ENCODE measurements at regions not wholly inside any gene's neighbourhood (a gene's known extent, or its start where the extent isn't known, plus 50 kb on each side); places are given as distances from the start of the nearest gene placed in this dataset.

DNA sequence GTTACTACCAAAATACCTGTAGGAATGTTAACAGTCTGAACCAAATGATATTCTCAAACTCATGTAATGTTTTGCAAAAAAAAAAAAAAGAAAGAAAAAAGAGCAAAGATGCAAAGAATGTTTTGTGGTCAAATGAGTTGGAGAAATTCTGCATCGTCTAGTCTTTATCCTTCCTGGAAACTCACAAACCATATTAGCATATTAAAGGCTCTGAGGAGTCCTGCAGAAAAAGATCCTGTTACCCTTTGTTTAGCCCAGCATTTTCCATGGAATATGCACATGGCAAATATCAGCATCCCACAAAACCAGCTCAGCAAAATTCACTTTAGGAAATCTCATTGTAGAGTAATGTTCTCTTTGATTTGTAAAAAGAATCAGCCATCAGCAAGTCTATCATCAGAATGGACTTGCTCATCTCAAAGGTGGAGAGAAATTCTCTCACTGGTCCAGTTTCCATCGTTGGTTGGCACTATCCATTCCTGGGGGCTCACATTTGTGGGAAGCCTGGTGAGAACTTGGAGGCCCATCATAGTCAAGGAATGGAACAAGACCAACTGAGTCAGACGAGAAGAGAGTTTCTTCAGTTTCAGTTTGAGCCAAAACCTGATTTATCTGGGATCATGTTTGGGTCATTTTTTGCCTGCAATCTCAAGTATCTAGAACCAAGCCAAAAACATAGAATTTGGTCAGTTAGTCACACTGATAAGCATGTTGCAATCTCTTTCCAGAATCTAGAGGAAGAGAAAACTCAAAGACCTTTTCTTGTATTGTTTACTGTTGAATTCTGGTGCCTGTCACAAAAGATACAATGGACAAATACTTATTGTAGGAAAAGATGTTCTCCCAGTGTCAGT, 129.8 kb downstream of the TBX5 start:
- Histone ChIP-seq H3K4me2 (ENCODE audit: insufficient read depth, low read length) (no peak overlapping the region), H3K27ac (ENCODE audit: insufficient read depth, low read depth, low read length) (no peak overlapping the region), H3K79me2 (ENCODE audit: control insufficient read depth, insufficient read depth, low read length) (no peaks in the 10 kb centered on the region), H4K20me1 (replicated peaks; ENCODE audit: control insufficient read depth, extremely low read depth, insufficient read depth, low read length) (no peaks in the 10 kb centered on the region), H2AFZ (ENCODE audit: low read depth, low read length) (no peak overlapping the region), H3K9ac (replicated peaks; ENCODE audit: extremely low read depth, insufficient read depth, low read length) (no peak overlapping the region), H3K27me3 (ENCODE audit: control insufficient read depth in 2 of 2, insufficient read depth in 2 of 2, low read length in 2 of 2) (no peaks in the 10 kb centered on the region), H3K4me3 (replicated peaks in 1 of 3; ENCODE audit: insufficient read depth in 1 of 3, low read depth in 1 of 3, low read length in 3 of 3) (no peak overlapping the region), H3K9me1 (replicated peaks; ENCODE audit: control insufficient read depth, extremely low read depth, insufficient read depth, low read length) (no peaks in the 10 kb centered on the region), H3K9me3 (replicated peaks; ENCODE audit: control insufficient read depth, insufficient read depth, low read length) (no peaks in the 10 kb centered on the region), H3K36me3 (ENCODE audit: control insufficient read depth in 2 of 2, extremely low read depth in 1 of 2, insufficient read depth in 2 of 2, low read length in 2 of 2) (no peaks in the 10 kb centered on the region), H3K4me1 (ENCODE audit: control insufficient read depth, extremely low read depth, insufficient read depth, low read length) (no peaks in the 10 kb centered on the region)
- no peak for TF ChIP-seq MYC (IDR thresholded peaks at IDR 0.05; ENCODE audit: low read depth, low read length)
- TF ChIP-seq POLR2AphosphoS5 (IDR thresholded peaks at IDR 0.05; ENCODE audit: insufficient read depth, low read depth, low read length), result no peak
- TF ChIP-seq EZH2 (IDR thresholded peaks at IDR 0.05; ENCODE audit: borderline replicate concordance, low read depth, low read length, severe bottlenecking), result no peak
- TF ChIP-seq GATA2 (IDR thresholded peaks at IDR 0.05; ENCODE audit: insufficient read depth, insufficient read length, low read depth, low read length), result no peak
- no peak for TF ChIP-seq JUN (IDR thresholded peaks at IDR 0.05; ENCODE audit: borderline replicate concordance, insufficient read depth, insufficient read length, low read depth)
- TF ChIP-seq POLR2A (IDR thresholded peaks at IDR 0.05; ENCODE audit: low read depth, low read length), result no peak
- DNase-seq (ENCODE audit: low read depth, low spot score) (no peak), FAIRE-seq (no peak)
- ChIA-PET POLR2A (no interaction called here), CTCF (no interaction called here)
- intact Hi-C loops (cut with micrococcal nuclease), result no loop called here
- dilution Hi-C loops (cut with MboI; ENCODE audit: extremely low pct_ligation_motif_present, low sequenced_read_pairs), result no loop called here
- BruUV-seq (replicated peaks), result no TSS peak

DNA sequence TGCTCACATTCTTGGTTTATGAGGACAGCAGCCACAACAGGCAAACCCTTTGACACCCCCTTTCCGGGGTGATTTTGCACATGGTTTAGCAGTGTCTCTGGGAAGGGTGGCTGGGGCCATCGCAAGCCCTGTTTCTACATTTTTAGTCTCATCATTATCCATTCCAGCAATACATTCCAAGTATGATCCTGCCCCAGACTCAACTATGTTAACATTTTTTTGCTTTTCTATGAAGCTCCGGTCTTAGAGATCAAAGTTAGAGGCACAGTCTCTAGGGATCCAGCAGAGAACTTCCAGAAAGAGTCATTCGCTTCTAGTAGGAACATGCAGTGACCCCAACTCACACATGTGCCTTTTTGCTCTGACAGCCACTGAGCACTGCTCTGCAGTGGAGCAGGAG, 130.9 kb downstream of the TBX5 start:
- Histone ChIP-seq H3K9me1 (replicated peaks; ENCODE audit: control insufficient read depth, extremely low read depth, insufficient read depth, low read length) (no peaks in the 10 kb centered on the region), H3K4me3 (replicated peaks in 1 of 3; ENCODE audit: insufficient read depth in 1 of 3, low read depth in 1 of 3, low read length in 3 of 3) (no peak overlapping the region), H3K79me2 (ENCODE audit: control insufficient read depth, insufficient read depth, low read length) (no peaks in the 10 kb centered on the region), H3K9ac (replicated peaks; ENCODE audit: extremely low read depth, insufficient read depth, low read length) (no peak overlapping the region), H3K27ac (ENCODE audit: insufficient read depth, low read depth, low read length) (no peak overlapping the region), H3K4me1 (ENCODE audit: control insufficient read depth, extremely low read depth, insufficient read depth, low read length) (no peaks in the 10 kb centered on the region), H2AFZ (ENCODE audit: low read depth, low read length) (no peak overlapping the region), H3K4me2 (ENCODE audit: insufficient read depth, low read length) (no peak overlapping the region), H3K36me3 (ENCODE audit: control insufficient read depth in 2 of 2, extremely low read depth in 1 of 2, insufficient read depth in 2 of 2, low read length in 2 of 2) (no peaks in the 10 kb centered on the region), H3K9me3 (replicated peaks; ENCODE audit: control insufficient read depth, insufficient read depth, low read length) (no peaks in the 10 kb centered on the region), H4K20me1 (replicated peaks; ENCODE audit: control insufficient read depth, extremely low read depth, insufficient read depth, low read length) (no peaks in the 10 kb centered on the region), H3K27me3 (ENCODE audit: control insufficient read depth in 2 of 2, insufficient read depth in 2 of 2, low read length in 2 of 2) (no peaks in the 10 kb centered on the region)
- no TSS peak for BruUV-seq (replicated peaks)
- FAIRE-seq, result no peak
- TF ChIP-seq JUN (IDR thresholded peaks at IDR 0.05; ENCODE audit: borderline replicate concordance, insufficient read depth, insufficient read length, low read depth), result no peak
- TF ChIP-seq, protein P1, sequence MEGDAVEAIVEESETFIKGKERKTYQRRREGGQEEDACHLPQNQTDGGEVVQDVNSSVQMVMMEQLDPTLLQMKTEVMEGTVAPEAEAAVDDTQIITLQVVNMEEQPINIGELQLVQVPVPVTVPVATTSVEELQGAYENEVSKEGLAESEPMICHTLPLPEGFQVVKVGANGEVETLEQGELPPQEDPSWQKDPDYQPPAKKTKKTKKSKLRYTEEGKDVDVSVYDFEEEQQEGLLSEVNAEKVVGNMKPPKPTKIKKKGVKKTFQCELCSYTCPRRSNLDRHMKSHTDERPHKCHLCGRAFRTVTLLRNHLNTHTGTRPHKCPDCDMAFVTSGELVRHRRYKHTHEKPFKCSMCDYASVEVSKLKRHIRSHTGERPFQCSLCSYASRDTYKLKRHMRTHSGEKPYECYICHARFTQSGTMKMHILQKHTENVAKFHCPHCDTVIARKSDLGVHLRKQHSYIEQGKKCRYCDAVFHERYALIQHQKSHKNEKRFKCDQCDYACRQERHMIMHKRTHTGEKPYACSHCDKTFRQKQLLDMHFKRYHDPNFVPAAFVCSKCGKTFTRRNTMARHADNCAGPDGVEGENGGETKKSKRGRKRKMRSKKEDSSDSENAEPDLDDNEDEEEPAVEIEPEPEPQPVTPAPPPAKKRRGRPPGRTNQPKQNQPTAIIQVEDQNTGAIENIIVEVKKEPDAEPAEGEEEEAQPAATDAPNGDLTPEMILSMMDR (IDR thresholded peaks at IDR 0.05; ENCODE audit: extremely low read depth in 1 of 2, insufficient read depth in 1 of 2, low read depth in 1 of 2, low read length in 2 of 2), result no peak
- dilution Hi-C loops (cut with MboI; ENCODE audit: extremely low pct_ligation_motif_present, low sequenced_read_pairs), result no loop called here
- CTCF ChIA-PET, result no interaction called here
- DNase-seq (ENCODE audit: low read depth, low spot score), result no peak
- POLR2A ChIA-PET, result no interaction called here
- intact Hi-C loops (cut with micrococcal nuclease), result no loop called here

Measured in endothelial cell of umbilical vein (primary cell).